Uterus (tissue), 3 donors: ENCODE measurements at regions not wholly inside any gene's neighbourhood (a gene's known extent, or its start where the extent isn't known, plus 50 kb on each side); places are given as distances from the start of the nearest gene placed in this dataset.

Experiments
- DNase-seq, 2 donors: peaks; one replicate each; pipeline ENCODE4 v3.0.0-alpha.2; 2019 to 2020
- H3K27ac ChIP-seq, 2 donors: fragments of 200-600 bp; sonication (generic); 1 replicate in 1 of 2; 2 replicates in 1 of 2; pipeline ENCODE4 v1.5.1; 2016 to 2018
- H3K27me3 ChIP-seq, 2 donors: fragments of 200-600 bp; sonication (generic); one replicate each; pipeline ENCODE4 v1.5.1; 2018 to 2019; ENCODE audit warnings: control low read depth in 1 of 2
- H3K36me3 ChIP-seq, 2 donors: fragments of 200-600 bp; sonication (generic); one replicate each; pipeline ENCODE4 v1.5.1; 2019; ENCODE audit warnings: control low read depth in 1 of 2
- H3K4me1 ChIP-seq, 2 donors: fragments of 200-600 bp; sonication (generic); one replicate each; pipeline ENCODE4 v1.5.1; 2018 to 2019; ENCODE audit warnings: control low read depth in 1 of 2
- H3K4me3 ChIP-seq, 2 donors: fragments of 200-600 bp; sonication (generic); 1 replicate in 1 of 2; 2 replicates in 1 of 2; pipeline ENCODE4 v1.5.1; 2018 to 2019; ENCODE audit warnings: mild to moderate bottlenecking in 1 of 2
- H3K9me3 ChIP-seq, 2 donors: fragments of 200-600 bp; sonication (generic); one replicate each; pipeline ENCODE4 v1.5.1; 2019; ENCODE audit warnings: control low read depth in 1 of 2
- CTCF ChIP-seq, 4 experiments: fragments of 200-600 bp in 2 of 4; fragments of 450-650 bp in 2 of 4; sonication (generic) in 2 of 4; IDR thresholded peaks; one replicate each; pipeline ENCODE4 v1.5.1; 2016 to 2019; ENCODE audit warnings: antibody characterized with exemption in 4 of 4, mild to moderate bottlenecking in 2 of 4, moderate library complexity in 1 of 4
- POLR2A ChIP-seq, 2 donors: fragments of 450-650 bp; IDR thresholded peaks; one replicate each; pipeline ENCODE4 v1.6.1; 2016; ENCODE audit warnings: antibody characterized with exemption in 2 of 2, mild to moderate bottlenecking in 1 of 2, moderate library complexity in 1 of 2
- intact Hi-C: fragments of 100-400 bp; cut with DNase I; formaldehyde crosslinking; loops from one replicate; pipeline ENCODE4 v1.15.1; 2023; ENCODE audit warnings: low total_unique reads
- donor health status: DM: yes; HTN: yes; CAD: no.

GRCh38 chr7:81501220-81501619 lies 268.6 kb downstream of the HGF start:
- DNase-seq = no peak
- H3K27ac ChIP-seq = no peak overlapping the region
- peaks cover 0 to 5% of the 10 kb centered on the region in 2 donors for H3K4me1 ChIP-seq
- TF ChIP-seq POLR2A (IDR thresholded peaks at IDR 0.05) (no peak), CTCF (IDR thresholded peaks at IDR 0.05) (peak in 1 of 4 experiments; percentile 7)
- H3K36me3 ChIP-seq = no peaks in the 10 kb centered on the region
- no peaks in the 10 kb centered on the region for H3K27me3 ChIP-seq
- H3K9me3 ChIP-seq = no peaks in the 10 kb centered on the region
- intact Hi-C loops = no loop called here
- H3K4me3 ChIP-seq = no peak overlapping the region

- no peaks in the 10 kb centered on the region for H3K9me3 ChIP-seq
- peaks cover 0 to 5% of the 10 kb centered on the region in 2 donors for H3K4me1 ChIP-seq
- TF ChIP-seq POLR2A (IDR thresholded peaks at IDR 0.05) (no peak), CTCF (IDR thresholded peaks at IDR 0.05) (no peak)
- intact Hi-C loops = no loop called here
- no peak for DNase-seq
- H3K36me3 ChIP-seq = no peaks in the 10 kb centered on the region
- H3K27me3 ChIP-seq = no peaks in the 10 kb centered on the region
- no peak overlapping the region for H3K4me3 ChIP-seq
- peak overlapping the region; percentile 63 to 69 for H3K27ac ChIP-seq
Measured at GRCh38 chr7:81500631-81501030, 269.2 kb downstream of the HGF start.

- no peaks in the 10 kb centered on the region for H3K36me3 ChIP-seq
- H3K4me3 ChIP-seq = no peak overlapping the region
- H3K4me1 ChIP-seq = peaks cover 0 to 5% of the 10 kb centered on the region in 2 donors
- no peaks in the 10 kb centered on the region for H3K27me3 ChIP-seq
- H3K27ac ChIP-seq = peak overlapping the region; percentile 63 to 69
- H3K9me3 ChIP-seq = no peaks in the 10 kb centered on the region
- intact Hi-C loops = no loop called here
- no peak for TF ChIP-seq POLR2A (IDR thresholded peaks at IDR 0.05)
- TF ChIP-seq CTCF (IDR thresholded peaks at IDR 0.05) = peak; percentile 52 to 82 (median 69)
- peak in 1 of 2 donors; percentile 52 for DNase-seq
Measured at GRCh38 chr7:81499262-81500116, 270.4 kb downstream of the HGF start.

- no peak overlapping the region for H3K4me3 ChIP-seq
- TF ChIP-seq CTCF (IDR thresholded peaks at IDR 0.05) (no peak), POLR2A (IDR thresholded peaks at IDR 0.05) (no peak)
- no peaks in the 10 kb centered on the region for H3K36me3 ChIP-seq
- DNase-seq = no peak
- intact Hi-C loops = no loop called here
- H3K9me3 ChIP-seq = no peaks in the 10 kb centered on the region
- no peaks in the 10 kb centered on the region for H3K27me3 ChIP-seq
- peaks cover 0 to 5% of the 10 kb centered on the region in 2 donors for H3K4me1 ChIP-seq
- no peak overlapping the region for H3K27ac ChIP-seq
Measured at GRCh38 chr7:81498176-81498575, 271.7 kb downstream of the HGF start.

- TF ChIP-seq CTCF (IDR thresholded peaks at IDR 0.05) = no peak
- no peak for TF ChIP-seq POLR2A (IDR thresholded peaks at IDR 0.05)
- no peak for DNase-seq
- Histone ChIP-seq H3K27me3 (no peaks in the 10 kb centered on the region), H3K4me3 (no peak overlapping the region), H3K36me3 (no peaks in the 10 kb centered on the region), H3K27ac (no peak overlapping the region), H3K4me1 (no peaks in the 10 kb centered on the region), H3K9me3 (no peaks in the 10 kb centered on the region)
- intact Hi-C loops = no loop called here
Measured at GRCh38 chr7:81492910-81493309, 276.9 kb downstream of the HGF start.
